Mononuclear cell (primary cell): ENCODE measurements at regions not wholly inside any gene's neighbourhood (a gene's known extent, or its start where the extent isn't known, plus 50 kb on each side); places are given as distances from the start of the nearest gene placed in this dataset.

ENCODE experiments used
- H3K27me3 ChIP-seq: 2 replicates; pipeline ENCODE4 v1.6.0; 2011; ENCODE audit warnings: low read length, control low read depth; ENCODE audit not compliant: insufficient read depth
- H3K4me1 ChIP-seq: 2 replicates; pipeline ENCODE4 v1.5.1; 2011; ENCODE audit warnings: mild to moderate bottlenecking, low read length, control low read depth; ENCODE audit not compliant: insufficient read depth
- H3K4me3 ChIP-seq: 2 replicates; pipeline ENCODE4 v1.5.1; 2011; ENCODE audit warnings: mild to moderate bottlenecking, low read length, moderate library complexity
- H3K9me3 ChIP-seq: 2 replicates; pipeline ENCODE4 v1.5.1; 2011; ENCODE audit warnings: low read depth, mild to moderate bottlenecking, control low read depth, low read length

- H3K4me1 ChIP-seq: peaks cover 35% of the 10 kb centered on the region
- H3K9me3 ChIP-seq: no peaks in the 10 kb centered on the region
- no peaks in the 10 kb centered on the region for H3K27me3 ChIP-seq
- no peak overlapping the region for H3K4me3 ChIP-seq
These were observed 93.0 kb upstream of the EPCAM start for GRCh38 chr2:47276061-47276460.

GRCh38 chr2:47274054-47274782 lies 94.9 kb upstream of the EPCAM start:
- H3K9me3 ChIP-seq: no peaks in the 10 kb centered on the region
- H3K4me1 ChIP-seq: peaks cover 35% of the 10 kb centered on the region
- no peak overlapping the region for H3K4me3 ChIP-seq
- no peaks in the 10 kb centered on the region for H3K27me3 ChIP-seq

DNA sequence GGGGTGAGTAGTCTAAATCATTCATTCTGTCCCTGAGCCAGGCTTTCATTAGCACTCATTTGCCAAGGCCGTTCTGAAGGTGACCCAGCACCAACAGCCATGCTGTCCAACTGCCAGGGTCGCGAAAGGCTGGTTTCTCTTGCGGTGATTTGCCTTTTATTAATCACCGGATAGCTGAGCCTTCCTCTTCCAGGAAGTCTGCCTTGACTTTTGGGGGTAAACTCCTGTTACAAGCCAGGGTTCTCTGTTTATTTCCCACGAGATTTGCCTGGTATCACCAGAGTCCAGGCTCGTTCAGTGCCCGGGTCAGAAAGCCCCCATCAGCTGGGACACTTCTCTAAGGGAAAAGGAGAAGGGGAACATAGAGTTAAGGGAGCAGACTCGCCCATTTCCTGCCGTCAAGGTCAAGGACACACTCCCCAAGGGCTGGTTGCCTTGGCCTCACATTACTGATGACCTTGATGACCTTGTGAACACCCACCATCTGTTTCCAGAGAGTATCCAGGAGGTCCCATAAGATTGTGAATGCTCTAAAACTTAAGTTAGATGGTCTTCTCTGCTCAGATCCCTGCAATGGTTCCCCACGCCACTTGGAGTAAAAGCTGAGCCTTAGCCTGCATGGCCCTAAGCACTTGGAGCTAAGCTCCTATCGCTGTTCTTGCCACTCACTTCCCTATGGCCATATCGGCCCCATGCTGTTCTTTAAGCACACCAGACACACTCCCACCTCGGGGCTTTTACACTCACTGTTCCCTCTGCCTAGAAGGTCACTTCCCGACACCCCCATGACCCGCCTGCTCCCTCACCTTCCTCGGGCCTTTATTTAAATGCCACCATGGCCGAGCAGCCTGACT lies 96.0 kb upstream of the EPCAM start:
- Histone ChIP-seq H3K4me1 (peaks cover 35% of the 10 kb centered on the region), H3K4me3 (no peak overlapping the region), H3K27me3 (no peaks in the 10 kb centered on the region), H3K9me3 (no peaks in the 10 kb centered on the region)

GRCh38 chr2:47272031-47272864 lies 95.9 kb upstream of the CALM2 start:
- H3K4me1 ChIP-seq: peaks cover 35% of the 10 kb centered on the region
- peak overlapping the region; percentile 25 for H3K4me3 ChIP-seq

GRCh38 chr2:47271054-47272000 lies 95.0 kb upstream of the CALM2 start:
- Histone ChIP-seq H3K9me3 (no peaks in the 10 kb centered on the region), H3K4me3 (no peak overlapping the region)

More at GRCh38 chr2:47272031-47272864, 95.9 kb upstream of the CALM2 start:
- Histone ChIP-seq H3K27me3 (no peaks in the 10 kb centered on the region), H3K9me3 (no peaks in the 10 kb centered on the region)

DNA sequence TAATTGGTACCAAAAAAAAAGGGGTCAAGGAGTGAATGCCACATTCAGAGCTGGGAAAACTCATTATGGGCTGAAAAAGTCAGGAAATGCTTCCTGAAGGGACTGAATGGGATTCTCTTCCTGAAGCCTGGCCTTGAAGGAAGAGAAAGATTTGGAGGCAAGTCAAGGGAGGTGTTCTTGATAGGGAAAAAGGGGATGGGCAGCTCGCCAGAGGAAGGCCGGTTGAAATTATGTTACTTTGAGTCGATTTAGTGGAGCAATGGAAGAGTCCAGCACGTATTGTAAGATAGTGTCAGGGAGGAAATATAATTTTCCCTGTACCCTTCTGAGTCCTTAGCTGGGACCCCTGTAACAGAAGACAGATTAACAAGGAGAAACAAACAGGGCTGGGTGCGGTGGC lies 94.1 kb upstream of the CALM2 start:
- Histone ChIP-seq H3K4me1 (peaks cover 35% of the 10 kb centered on the region), H3K9me3 (no peaks in the 10 kb centered on the region), H3K27me3 (no peaks in the 10 kb centered on the region), H3K4me3 (no peak overlapping the region)

More at GRCh38 chr2:47271054-47272000, 95.0 kb upstream of the CALM2 start:
- Histone ChIP-seq H3K27me3 (no peaks in the 10 kb centered on the region), H3K4me1 (peaks cover 35% of the 10 kb centered on the region)

DNA sequence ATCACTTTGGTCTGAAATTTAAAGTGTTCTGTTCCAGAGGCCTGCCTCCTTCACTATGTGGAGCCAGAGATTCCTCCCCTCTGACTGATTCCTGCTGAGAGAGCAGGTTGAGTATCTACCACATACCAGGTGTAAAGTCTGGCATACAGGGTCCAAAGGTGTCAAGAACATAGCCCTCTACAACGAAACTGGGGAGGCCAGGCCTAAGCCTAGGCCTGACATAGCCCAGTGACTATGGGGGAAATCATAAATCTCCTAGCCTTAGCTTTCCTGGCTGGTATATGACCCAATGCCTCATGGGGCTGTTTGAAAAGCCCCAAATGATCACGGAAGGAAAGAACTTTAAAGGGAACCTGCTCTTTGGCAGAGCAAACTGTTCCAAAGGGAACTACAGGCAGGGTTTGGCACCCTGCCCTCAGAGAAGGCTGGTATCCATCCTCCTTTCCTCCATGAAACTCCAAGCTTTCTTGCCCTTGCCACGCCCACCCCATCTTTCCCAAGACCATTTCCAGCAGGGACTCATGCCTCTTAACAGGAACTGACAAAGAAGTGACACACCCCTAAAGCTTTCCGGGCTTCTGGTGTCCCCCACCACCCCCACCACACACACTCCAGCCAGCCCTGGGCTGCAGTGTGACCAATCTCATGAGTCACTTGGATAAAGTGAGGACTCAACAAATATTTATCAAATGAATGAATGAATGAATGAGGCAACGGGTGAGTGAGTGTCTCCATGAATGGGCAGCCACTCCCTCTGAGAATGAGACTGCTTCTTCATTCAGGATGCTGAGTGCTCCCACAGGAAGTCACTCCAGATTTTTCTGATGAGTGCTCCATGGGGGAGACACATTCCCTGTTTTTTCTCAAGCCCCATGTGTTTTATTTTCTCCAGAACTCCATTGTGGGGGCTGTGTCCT lies 93.3 kb upstream of the CALM2 start:
- Histone ChIP-seq H3K4me1 (peaks cover 29% of the 10 kb centered on the region), H3K9me3 (no peaks in the 10 kb centered on the region), H3K4me3 (no peak overlapping the region), H3K27me3 (no peaks in the 10 kb centered on the region)

DNA sequence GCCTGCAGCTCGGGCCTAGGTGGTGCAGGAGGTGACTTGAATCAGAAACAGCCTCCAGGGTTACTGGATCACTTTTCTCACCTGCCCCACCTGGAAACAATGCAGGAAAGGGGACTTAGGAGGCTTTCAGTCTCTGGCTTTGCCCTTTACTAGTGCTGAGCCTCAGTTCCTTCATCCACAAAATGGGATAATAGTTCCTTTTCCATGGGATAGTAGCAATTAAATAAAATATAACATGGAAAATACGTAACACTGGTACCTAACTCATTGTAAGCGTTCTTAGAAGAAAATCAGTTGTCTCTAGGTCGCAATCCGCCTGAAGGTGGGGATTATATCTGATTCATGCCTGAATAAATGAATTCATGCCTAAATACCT lies 91.4 kb upstream of the CALM2 start:
- Histone ChIP-seq H3K27me3 (no peaks in the 10 kb centered on the region), H3K4me3 (no peak overlapping the region), H3K9me3 (no peaks in the 10 kb centered on the region), H3K4me1 (peaks cover 16% of the 10 kb centered on the region)

DNA sequence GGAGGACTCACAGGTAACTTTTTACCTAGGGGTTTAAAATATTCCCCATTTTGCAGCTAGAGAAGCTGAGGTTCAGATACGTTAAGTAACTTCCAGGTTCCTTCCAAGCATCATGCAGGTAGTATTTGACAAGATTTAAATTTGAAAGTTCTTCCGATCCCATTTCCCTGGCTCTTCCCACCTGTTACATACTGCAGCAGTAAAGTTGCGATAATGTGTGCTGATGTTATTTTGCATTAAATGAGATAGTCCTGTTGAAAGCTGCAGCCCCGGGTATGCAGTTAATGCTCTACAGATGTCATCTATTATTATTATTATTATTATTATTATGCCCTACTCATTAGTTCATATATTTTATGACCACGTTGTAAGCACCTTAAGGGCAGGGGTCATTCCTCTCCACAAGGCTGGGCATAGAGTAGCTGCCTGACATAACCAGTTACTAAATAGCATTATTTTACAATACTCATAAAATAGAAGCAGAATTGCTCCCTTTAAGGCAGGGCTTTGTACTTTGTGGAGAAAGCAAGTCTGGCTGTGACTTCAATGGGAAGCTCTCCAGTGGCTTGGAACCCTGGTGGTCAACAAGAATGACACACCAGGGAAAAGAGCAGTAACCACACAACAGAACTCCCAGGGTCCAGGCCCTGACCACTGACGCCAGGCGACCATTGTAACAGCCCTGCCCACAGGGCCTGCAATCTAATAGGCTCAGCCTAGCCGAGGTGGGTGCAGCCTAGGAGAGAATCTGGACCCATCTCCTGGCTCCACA lies 90.8 kb upstream of the CALM2 start:
- H3K9me3 ChIP-seq: no peaks in the 10 kb centered on the region
- no peaks in the 10 kb centered on the region for H3K27me3 ChIP-seq
- peaks cover 10% of the 10 kb centered on the region for H3K4me1 ChIP-seq
- H3K4me3 ChIP-seq: no peak overlapping the region

- Histone ChIP-seq H3K9me3 (no peaks in the 10 kb centered on the region), H3K4me3 (no peak overlapping the region), H3K27me3 (no peaks in the 10 kb centered on the region), H3K4me1 (no peaks in the 10 kb centered on the region)
These were observed 89.5 kb upstream of the CALM2 start for GRCh38 chr2:47265751-47266231.

- Histone ChIP-seq H3K27me3 (no peaks in the 10 kb centered on the region), H3K9me3 (no peaks in the 10 kb centered on the region), H3K4me3 (no peak overlapping the region), H3K4me1 (no peaks in the 10 kb centered on the region)
These were observed 88.8 kb upstream of the CALM2 start for GRCh38 chr2:47265158-47265557.

- no peaks in the 10 kb centered on the region for H3K4me1 ChIP-seq
- no peak overlapping the region for H3K4me3 ChIP-seq
- no peaks in the 10 kb centered on the region for H3K9me3 ChIP-seq
- H3K27me3 ChIP-seq: no peaks in the 10 kb centered on the region
These were observed 88.4 kb upstream of the CALM2 start for GRCh38 chr2:47264686-47265085.

- no peaks in the 10 kb centered on the region for H3K4me1 ChIP-seq
- no peaks in the 10 kb centered on the region for H3K27me3 ChIP-seq
- no peak overlapping the region for H3K4me3 ChIP-seq
- H3K9me3 ChIP-seq: no peaks in the 10 kb centered on the region
These were observed 87.8 kb upstream of the CALM2 start for GRCh38 chr2:47264143-47264542.
